HCT116 (cell line): ENCODE measurements at regions not wholly inside any gene's neighbourhood (a gene's known extent, or its start where the extent isn't known, plus 50 kb on each side); places are given as distances from the start of the nearest gene placed in this dataset.

Experiments
- ATAC-seq: fragments of 200-7000 bp; cut with Tn5 transposase; 2 replicates; pipeline ENCODE4 v1.9.1; 2020; ENCODE audit warnings: mild to moderate bottlenecking, moderate library complexity
- BruUV-seq: library from RNA; stranded (reverse); fragments of 400-500 nt; replicated peaks from 2 replicates; lab custom pipeline; 2021; lab: Mats Ljungman, UMichigan
- CTCF ChIA-PET: fragments of 300-600 bp; sonication (Branson Sonifier 250); formaldehyde crosslinking; loops from one replicate; lab custom pipeline; 2021; ENCODE audit warnings: antibody characterized with exemption; lab: Charles Lee
- POLR2A ChIA-PET: fragments of 300-600, 350-600 bp; sonication (Branson Sonifier 250); formaldehyde crosslinking; loops from one replicate; lab custom pipeline; 2021; ENCODE audit warnings: antibody characterized with exemption; lab: Charles Lee
- RAD21 ChIA-PET, 2 experiments: fragments of 300-600 bp; sonication (Branson Sonifier 250); formaldehyde crosslinking; loops; one replicate each; lab custom pipeline; 2023; ENCODE audit warnings: low total read pairs in 2 of 2; ENCODE audit not compliant: uncharacterized antibody in 2 of 2, unreplicated experiment in 2 of 2, low non-redundant PET in 1 of 2; lab: Charles Lee
- DNase-seq: peaks from one replicate; pipeline ENCODE4 v3.0.0-alpha.2; 2010; ENCODE audit warnings: low read depth, low spot score
- H2AFZ ChIP-seq: fragments of 200-600 bp; shearing (Covaris generic), sonication (generic); 2 replicates; pipeline ENCODE4 v1.6.1; 2017; ENCODE audit warnings: low read depth, mixed run types, mixed read lengths, antibody characterized with exemption, low read length; ENCODE audit not compliant: poor library complexity, severe bottlenecking
- H3K27ac ChIP-seq: 2 replicates; pipeline ENCODE4 v1.5.1; 2012; ENCODE audit warnings: low read depth, low read length
- H3K27me3 ChIP-seq: fragments of 200-600 bp; sonication (generic); 2 replicates; pipeline ENCODE4 v1.6.1; 2016; ENCODE audit warnings: mixed run types, low read length, mixed read lengths; ENCODE audit not compliant: insufficient read depth
- H3K36me3 ChIP-seq, 2 experiments: fragments of 200-500 bp in 1 of 2; fragments of 200-600 bp in 1 of 2; sonication (Bioruptor generic) in 1 of 2; sonication (generic) in 1 of 2; 2 replicates each; pipeline versions ENCODE4 v1.5.1 to v1.6.1; 2014 to 2016; ENCODE audit warnings: low read length in 2 of 2, inconsistent platforms in 1 of 2, mixed read lengths in 1 of 2, mixed run types in 1 of 2; ENCODE audit not compliant: insufficient read depth in 2 of 2, control insufficient read depth in 1 of 2
- H3K4me1 ChIP-seq, 2 experiments: fragments of 200-600 bp in 1 of 2; sonication (generic) in 1 of 2; 2 replicates each; pipeline versions ENCODE4 v1.5.1 to v1.6.1; 2012 to 2017; ENCODE audit warnings: low read length in 2 of 2, inconsistent platforms in 1 of 2, mild to moderate bottlenecking in 1 of 2, mixed read lengths in 1 of 2, mixed run types in 1 of 2, moderate library complexity in 1 of 2; ENCODE audit not compliant: insufficient read depth in 2 of 2, control insufficient read depth in 1 of 2
- H3K4me2 ChIP-seq: fragments of 200-600 bp; sonication (generic); 2 replicates; pipeline ENCODE4 v1.6.1; 2017; ENCODE audit warnings: mixed run types, low read length, mixed read lengths
- H3K4me3 ChIP-seq, 2 experiments: fragments of 200-600 bp in 1 of 2; sonication (generic) in 1 of 2; replicated peaks in 1 of 2; 2 replicates each; pipeline ENCODE4 v1.5.1; 2011 to 2016; ENCODE audit warnings: low read length in 2 of 2, control low read depth in 1 of 2, low read depth in 1 of 2, mild to moderate bottlenecking in 1 of 2, mixed read lengths in 1 of 2, mixed run types in 1 of 2
- H3K79me2 ChIP-seq: fragments of 200-600 bp; sonication (generic); 2 replicates; pipeline ENCODE4 v1.6.1; 2017; ENCODE audit warnings: mild to moderate bottlenecking, mixed run types, low read length, moderate library complexity, mixed read lengths; ENCODE audit not compliant: insufficient read depth
- H3K9ac ChIP-seq: fragments of 200-600 bp; sonication (generic); 2 replicates; pipeline ENCODE4 v1.6.1; 2016; ENCODE audit warnings: low read length, mixed read lengths
- H3K9me2 ChIP-seq: fragments of 200-600 bp; sonication (generic), shearing (Covaris generic); 2 replicates; pipeline ENCODE4 v1.6.1; 2017; ENCODE audit warnings: mixed run types, mild to moderate bottlenecking, moderate library complexity; ENCODE audit not compliant: insufficient read depth
- H3K9me3 ChIP-seq, 2 experiments: fragments of 200-500 bp in 1 of 2; fragments of 200-600 bp in 1 of 2; sonication (Bioruptor generic) in 1 of 2; sonication (generic) in 1 of 2; 2 replicates each; pipeline ENCODE4 v1.6.1; 2014 to 2017; ENCODE audit warnings: low read length in 2 of 2, mixed read lengths in 2 of 2, inconsistent platforms in 1 of 2, low read depth in 1 of 2, mild to moderate bottlenecking in 1 of 2, mixed run types in 1 of 2, moderate library complexity in 1 of 2; ENCODE audit not compliant: control insufficient read depth in 1 of 2, insufficient read depth in 1 of 2
- H4K20me1 ChIP-seq: fragments of 200-600 bp; sonication (generic), shearing (Covaris generic); 2 replicates; pipeline ENCODE4 v1.6.1; 2017; ENCODE audit warnings: mixed run types, mild to moderate bottlenecking, moderate library complexity; ENCODE audit not compliant: insufficient read depth
- ATF3 ChIP-seq: IDR thresholded peaks from 2 replicates; pipeline ENCODE4 v1.6.1; 2012
- CBX3 ChIP-seq: IDR thresholded peaks from 2 replicates; pipeline ENCODE4 v1.6.1; 2012; ENCODE audit warnings: low read depth
- CTCF ChIP-seq, 3 experiments: fragments of 200-600 bp in 1 of 3; sonication (generic) in 1 of 3; IDR thresholded peaks in 2 of 3; conservative IDR thresholded peaks in 1 of 3; 2 replicates each; pipeline ENCODE4 v1.5.1; 2012 to 2017; ENCODE audit warnings: low read depth in 2 of 3, low read length in 2 of 3, antibody characterized with exemption in 1 of 3, borderline replicate concordance in 1 of 3, control low read depth in 1 of 3, mild to moderate bottlenecking in 1 of 3, mixed read lengths in 1 of 3, mixed run types in 1 of 3, moderate library complexity in 1 of 3; ENCODE audit not compliant: insufficient read depth in 1 of 3
- EGR1 ChIP-seq: IDR thresholded peaks from 2 replicates; pipeline ENCODE4 v1.6.1; 2012; ENCODE audit warnings: low read depth
- ELF1 ChIP-seq: IDR thresholded peaks from 2 replicates; pipeline ENCODE4 v1.6.1; 2012; ENCODE audit warnings: low read depth, borderline replicate concordance
- FOSL1 ChIP-seq: IDR thresholded peaks from 2 replicates; pipeline ENCODE4 v1.6.1; 2012; ENCODE audit warnings: low read depth
- POLR2A ChIP-seq: IDR thresholded peaks from 2 replicates; pipeline ENCODE4 v1.7.0; 2011; ENCODE audit warnings: borderline replicate concordance; ENCODE audit not compliant: insufficient read depth, insufficient read length; ENCODE audit errors: extremely low read depth
- POLR2AphosphoS5 ChIP-seq: IDR thresholded peaks from 2 replicates; pipeline ENCODE4 v1.6.1; 2011; ENCODE audit warnings: mild to moderate bottlenecking, low read depth, low read length, moderate library complexity
- REST ChIP-seq: IDR thresholded peaks from 2 replicates; pipeline ENCODE4 v1.6.1; 2012; ENCODE audit warnings: low read depth
- SIN3A ChIP-seq: IDR thresholded peaks from 2 replicates; pipeline ENCODE4 v1.6.1; 2012; ENCODE audit warnings: low read depth
- TCF7L2 ChIP-seq: IDR thresholded peaks from 2 replicates; pipeline ENCODE4 v1.7.0; 2011; ENCODE audit warnings: borderline replicate concordance, inconsistent platforms; ENCODE audit not compliant: insufficient read depth, insufficient read length; ENCODE audit errors: extremely low read depth
- ZFX ChIP-seq: fragments of 450-650 bp; IDR thresholded peaks from 2 replicates; pipeline ENCODE4 v1.6.1; 2017
- intact Hi-C: fragments of 100-400 bp; cut with micrococcal nuclease; formaldehyde crosslinking; loops from 2 replicates; pipeline ENCODE4 v1.10.0; 2022

GRCh38 chr16:80174416-80174815 lies 366.4 kb upstream of the DYNLRB2 start:
- H3K79me2 ChIP-seq, result no peaks in the 10 kb centered on the region
- peaks cover 47 to 62% of the 10 kb centered on the region in 2 experiments; a peak in 3 of 4 replicates for H3K9me3 ChIP-seq
- H4K20me1 ChIP-seq, result no peaks in the 10 kb centered on the region
- H3K9me2 ChIP-seq, result no peaks in the 10 kb centered on the region
- H3K27me3 ChIP-seq, result no peaks in the 10 kb centered on the region
- no peak overlapping the region for H3K4me3 ChIP-seq
- DNase-seq, result no peak
- H3K4me1 ChIP-seq, result no peaks in the 10 kb centered on the region
- H3K4me2 ChIP-seq, result no peak overlapping the region
- RAD21 ChIA-PET, result no interaction called here
- intact Hi-C loops, result no loop called here
- POLR2A ChIA-PET, result no interaction called here
- no peak overlapping the region for H3K27ac ChIP-seq
- no peaks in the 10 kb centered on the region for H3K36me3 ChIP-seq
- no peak overlapping the region for H2AFZ ChIP-seq
- CTCF ChIA-PET, result no interaction called here
- TF ChIP-seq FOSL1 (no peak), ZFX (no peak)
- no TSS peak for BruUV-seq
- H3K9ac ChIP-seq, result no peak overlapping the region
- no peak for ATAC-seq

- H3K9ac ChIP-seq, result no peak overlapping the region
- ATAC-seq (no peak), DNase-seq (no peak)
- intact Hi-C loops, result no loop called here
- no peaks in the 10 kb centered on the region for H3K36me3 ChIP-seq
- no peaks in the 10 kb centered on the region for H4K20me1 ChIP-seq
- H3K9me3 ChIP-seq, result peaks cover 46 to 67% of the 10 kb centered on the region in 2 experiments; a peak in 3 of 4 replicates
- H3K4me3 ChIP-seq, result no peak overlapping the region
- no peaks in the 10 kb centered on the region for H3K79me2 ChIP-seq
- TF ChIP-seq FOSL1 (no peak), CBX3 (no peak), ATF3 (no peak), REST (no peak), ELF1 (no peak), POLR2A (no peak), POLR2AphosphoS5 (no peak), CTCF (IDR thresholded peaks at IDR 0.05 in 2 of 3, conservative IDR thresholded peaks at IDR 0.05 in 1 of 3; ENCODE audit: borderline replicate concordance in 1 of 3, insufficient read depth in 1 of 3, low read depth in 2 of 3, low read length in 2 of 3) (no peak), SIN3A (no peak), TCF7L2 (no peak), EGR1 (no peak)
- no TSS peak for BruUV-seq
- CTCF ChIA-PET, result no interaction called here
- no peaks in the 10 kb centered on the region for H3K9me2 ChIP-seq
- no peaks in the 10 kb centered on the region for H3K27me3 ChIP-seq
- no peak overlapping the region for H3K27ac ChIP-seq
- no peaks in the 10 kb centered on the region for H3K4me1 ChIP-seq
- RAD21 ChIA-PET, result no interaction called here
- POLR2A ChIA-PET, result no interaction called here
- no peak overlapping the region for H3K4me2 ChIP-seq
- no peak overlapping the region for H2AFZ ChIP-seq
These were observed 369.0 kb upstream of the DYNLRB2 start for GRCh38 chr16:80171746-80172145.
